DMS79 (cell line): ENCODE measurements at regions not wholly inside any gene's neighbourhood (a gene's known extent, or its start where the extent isn't known, plus 50 kb on each side); places are given as distances from the start of the nearest gene placed in this dataset.
"Not testable (repeated sequence)": the region's sequence is repeated elsewhere in the genome, so short reads cannot be mapped to it uniquely, and the experiment has no call there.

Source experiments
- DNase-seq: peaks from one replicate; lab custom pipeline; 2025; lab: John Stamatoyannopoulos, UW

DNA sequence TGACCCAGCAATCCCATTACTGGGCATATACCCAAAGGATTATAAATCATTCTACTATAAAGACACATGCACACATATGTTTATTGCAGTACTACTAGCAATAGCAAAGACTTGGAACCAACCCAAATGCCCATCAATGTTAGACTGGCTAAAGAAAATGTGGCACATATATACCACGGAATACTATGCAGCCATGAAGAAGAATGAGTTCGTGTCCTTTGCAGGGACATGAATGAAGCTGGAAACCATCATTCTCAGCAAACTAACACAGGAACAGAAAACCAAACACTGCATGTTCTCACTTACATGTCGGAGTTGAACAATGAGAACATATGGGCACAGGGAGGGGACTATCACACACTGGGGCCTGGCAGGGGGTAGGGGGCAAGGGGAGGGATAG is 183.0 kb downstream of the HACE1 start:
- DNase-seq = not testable (repeated sequence)

DNA sequence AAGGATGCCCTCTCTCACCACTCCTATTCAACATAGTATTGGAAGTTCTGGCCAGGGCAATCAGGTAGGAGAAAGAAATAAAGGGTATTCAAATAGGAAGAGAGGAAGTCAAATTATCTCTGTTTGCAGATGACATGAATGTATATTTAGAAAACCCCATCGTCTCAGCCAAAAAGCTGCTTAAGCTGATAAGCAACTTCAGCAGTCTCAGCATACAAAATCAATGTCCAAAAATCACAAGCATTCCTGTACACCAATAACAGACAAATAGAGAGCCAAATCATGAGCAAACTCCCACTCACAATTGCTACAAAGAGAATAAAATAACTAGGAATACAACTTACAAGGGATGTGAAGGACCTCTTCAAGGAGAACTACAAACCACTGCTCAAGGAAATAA is 184.6 kb downstream of the HACE1 start:
- DNase-seq = not testable (repeated sequence)

DNA sequence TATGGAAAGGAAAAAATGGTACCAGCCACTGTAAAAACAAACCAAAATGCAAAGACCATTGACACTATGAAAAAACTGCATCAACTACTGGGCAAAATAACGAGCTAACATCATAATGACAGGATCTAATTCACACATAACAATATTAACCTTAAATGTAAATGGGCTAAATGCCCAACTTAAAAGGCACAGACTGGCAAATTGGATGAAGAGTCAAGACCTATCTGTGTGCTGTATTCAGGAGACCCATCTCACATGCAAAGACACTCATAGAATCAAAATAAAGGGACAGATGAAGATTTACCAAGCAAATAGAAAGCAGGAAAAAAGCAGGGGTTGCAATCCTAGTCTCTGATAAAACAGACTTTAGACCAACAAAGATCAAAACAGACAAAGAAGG is 186.6 kb downstream of the HACE1 start:
- not testable (repeated sequence) for DNase-seq

DNA sequence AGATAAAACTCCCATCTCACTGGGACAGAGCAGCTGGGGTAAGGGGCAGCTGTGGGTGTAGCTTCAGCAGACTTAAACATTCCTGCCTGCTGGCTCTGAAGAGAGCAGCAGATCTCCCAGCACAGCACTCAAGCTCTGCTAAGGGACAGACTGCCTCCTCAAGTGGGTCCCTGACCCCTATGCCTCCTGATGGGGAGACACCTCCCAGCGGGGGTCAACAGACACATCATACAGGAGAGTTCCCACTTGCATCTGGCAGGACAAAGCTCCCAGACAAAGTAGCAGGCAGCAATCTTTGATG is 188.2 kb downstream of the HACE1 start:
- DNase-seq = not testable (repeated sequence)

DNA sequence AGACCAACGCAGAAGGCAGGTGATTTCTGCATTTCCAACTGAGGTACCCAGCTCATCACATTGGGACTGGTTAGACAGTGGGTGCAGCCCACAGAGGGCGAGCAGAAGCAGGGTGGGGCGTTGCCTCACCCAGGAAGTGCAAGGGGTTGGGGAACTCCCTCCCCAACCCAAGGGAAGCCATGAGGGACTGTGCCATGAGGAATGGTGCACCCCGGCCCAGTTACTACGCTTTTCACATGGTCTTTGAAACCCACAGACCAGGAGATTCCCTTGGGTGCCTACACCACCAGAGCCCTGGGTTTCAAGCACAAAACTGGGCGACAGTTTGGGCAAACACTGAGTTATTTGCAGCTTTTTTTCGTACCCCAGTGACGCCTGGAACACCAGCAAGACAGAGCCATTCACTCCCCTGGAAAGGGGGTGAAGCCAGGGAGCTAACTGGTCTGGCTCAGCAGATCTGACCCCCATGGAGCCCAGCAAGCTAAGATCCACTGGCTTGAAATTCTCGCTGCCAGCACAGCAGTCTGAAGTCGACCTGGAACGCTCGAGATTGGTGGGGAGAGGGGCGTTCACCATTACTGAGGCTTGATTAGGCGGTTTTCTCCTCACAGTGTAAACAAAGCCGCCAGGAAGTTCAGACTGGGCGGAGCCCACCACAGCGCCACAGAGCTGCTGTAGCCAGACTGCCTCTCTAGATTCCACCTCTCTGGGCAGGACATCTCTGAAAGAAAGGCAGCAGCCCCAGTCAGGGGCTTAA is 188.7 kb downstream of the HACE1 start:
- DNase-seq = not testable (repeated sequence)

DNA sequence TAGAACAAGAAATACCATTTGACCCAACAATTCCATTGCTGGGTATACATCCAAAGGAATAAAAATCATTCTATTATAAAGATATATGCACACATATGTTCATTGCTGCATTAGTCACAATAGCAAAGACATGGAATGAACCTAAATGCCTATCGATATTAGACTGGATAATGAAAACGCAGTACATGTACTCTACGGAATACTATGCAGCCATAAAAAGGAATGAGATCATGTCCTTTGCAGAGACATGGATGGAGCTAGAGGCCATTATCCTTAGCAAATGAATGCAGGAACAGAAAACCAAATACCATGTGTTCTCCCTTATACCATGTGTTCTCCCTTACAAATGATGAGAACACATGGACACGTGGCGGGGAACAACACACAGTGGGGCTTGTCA is 190.2 kb downstream of the HACE1 start:
- DNase-seq = no peak

DNA sequence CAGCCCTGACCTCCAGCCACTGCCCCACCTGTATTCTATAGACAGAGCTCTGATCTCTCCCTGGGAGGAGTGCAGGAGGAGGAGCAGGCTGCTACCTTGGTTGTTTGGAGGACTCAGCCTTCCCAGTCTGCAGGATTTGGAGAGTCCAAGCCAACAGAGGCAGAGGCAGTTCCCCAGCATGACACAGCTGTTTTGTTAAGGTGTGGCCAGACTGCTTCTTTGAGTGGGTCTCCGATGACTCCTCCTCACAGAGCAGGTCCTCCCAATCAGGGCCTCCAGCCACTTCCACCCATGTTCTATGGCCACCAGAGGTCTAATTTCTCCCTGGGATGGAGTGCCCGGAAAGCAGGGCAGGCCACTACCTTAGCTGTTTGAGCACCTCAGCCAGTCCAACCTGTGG is 203.5 kb downstream of the HACE1 start:
- no peak for DNase-seq

DNA sequence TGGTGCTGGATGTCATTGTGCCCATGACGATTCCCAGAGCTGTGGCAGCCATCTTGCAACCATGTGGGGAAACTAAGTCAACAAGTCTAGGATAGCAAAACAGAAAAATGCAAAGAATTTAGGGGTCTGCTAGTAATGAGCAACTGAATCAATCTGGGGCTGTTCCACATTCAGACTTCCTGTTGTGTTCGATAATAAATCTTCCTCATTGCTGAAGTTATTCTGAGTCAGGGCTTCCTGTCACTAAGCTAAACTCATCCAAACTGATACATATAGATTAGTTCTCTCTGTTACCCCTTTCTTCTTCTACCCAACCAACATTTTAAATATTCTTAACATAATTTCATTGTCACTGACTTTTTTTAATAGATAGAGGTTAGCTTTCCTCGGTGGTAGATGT is 205.9 kb downstream of the HACE1 start:
- no peak for DNase-seq

DNA sequence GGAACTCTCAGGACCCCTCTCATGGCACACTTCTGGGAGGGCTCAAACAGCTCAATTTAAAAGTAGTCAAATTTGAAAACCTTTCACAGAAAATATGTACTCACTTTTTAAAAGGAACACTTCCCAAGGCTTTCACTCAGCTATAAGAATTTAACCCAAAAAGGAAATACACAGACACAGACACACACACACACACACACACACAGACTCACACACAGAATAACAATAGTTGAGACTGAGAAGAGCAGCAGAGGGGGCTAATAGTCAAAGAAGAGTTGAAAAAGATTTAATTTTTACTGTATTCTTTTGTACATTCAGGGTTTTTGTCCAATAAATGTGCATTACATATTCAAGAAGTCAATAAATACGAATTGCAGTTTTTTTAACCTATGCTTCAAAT is 211.4 kb downstream of the HACE1 start:
- no peak for DNase-seq

DNA sequence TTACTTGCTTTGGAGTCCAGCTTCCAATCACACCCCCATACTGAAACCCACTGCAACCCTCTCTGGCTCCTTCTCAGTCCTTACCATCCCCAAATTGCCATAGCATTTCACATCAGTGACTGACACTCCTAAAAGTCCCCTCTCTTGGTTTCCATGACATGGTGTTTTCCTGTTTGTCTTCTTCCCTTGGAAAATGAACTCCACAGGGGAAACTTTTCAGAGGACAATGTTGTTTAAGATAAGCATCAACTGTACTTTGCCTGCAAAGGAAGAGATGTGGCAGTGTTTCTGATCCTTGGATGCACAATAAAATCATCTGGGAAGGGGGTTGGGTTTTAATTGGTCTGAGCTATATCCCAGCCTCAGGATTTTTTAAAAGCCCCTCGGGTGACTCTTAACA is 214.9 kb downstream of the HACE1 start:
- no peak for DNase-seq

DNA sequence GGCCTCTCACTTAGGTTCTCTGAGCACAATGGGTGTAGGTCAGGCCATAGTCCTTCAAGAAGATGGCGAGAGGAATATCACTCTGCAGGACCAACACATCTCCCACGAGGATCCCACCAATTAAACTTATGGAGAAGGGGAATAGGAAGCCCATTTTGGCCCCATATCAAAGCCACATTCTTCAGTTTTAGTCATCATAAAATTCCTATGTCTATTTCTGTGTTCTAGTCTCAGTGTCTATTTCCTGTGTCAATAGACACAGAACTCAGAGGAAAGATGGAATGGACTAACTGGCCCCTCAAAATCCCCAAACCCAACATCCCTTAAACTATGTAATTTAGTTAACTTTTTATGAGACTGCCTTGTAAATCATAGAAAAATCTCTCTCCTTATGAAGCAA is 216.8 kb downstream of the HACE1 start:
- DNase-seq = no peak

DNA sequence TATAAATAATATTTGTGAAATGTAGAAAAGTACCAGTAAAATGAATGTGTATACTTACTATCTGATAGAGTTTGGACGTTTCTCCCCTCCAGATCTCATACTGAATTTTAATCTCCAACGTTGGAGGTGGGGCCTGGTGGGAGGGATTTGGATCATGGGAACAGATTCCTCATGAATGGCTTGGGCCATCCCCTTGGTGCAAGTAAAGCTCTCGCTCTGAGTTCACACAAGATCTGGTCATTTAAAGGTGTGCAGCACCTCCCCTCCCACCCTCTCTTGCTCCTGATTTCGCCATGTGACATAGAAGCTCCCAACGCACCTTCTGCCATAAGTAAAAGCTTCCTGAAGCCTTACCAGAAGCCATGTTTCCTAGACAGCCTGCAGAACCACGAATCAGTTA is 219.0 kb downstream of the HACE1 start:
- no peak for DNase-seq

DNA sequence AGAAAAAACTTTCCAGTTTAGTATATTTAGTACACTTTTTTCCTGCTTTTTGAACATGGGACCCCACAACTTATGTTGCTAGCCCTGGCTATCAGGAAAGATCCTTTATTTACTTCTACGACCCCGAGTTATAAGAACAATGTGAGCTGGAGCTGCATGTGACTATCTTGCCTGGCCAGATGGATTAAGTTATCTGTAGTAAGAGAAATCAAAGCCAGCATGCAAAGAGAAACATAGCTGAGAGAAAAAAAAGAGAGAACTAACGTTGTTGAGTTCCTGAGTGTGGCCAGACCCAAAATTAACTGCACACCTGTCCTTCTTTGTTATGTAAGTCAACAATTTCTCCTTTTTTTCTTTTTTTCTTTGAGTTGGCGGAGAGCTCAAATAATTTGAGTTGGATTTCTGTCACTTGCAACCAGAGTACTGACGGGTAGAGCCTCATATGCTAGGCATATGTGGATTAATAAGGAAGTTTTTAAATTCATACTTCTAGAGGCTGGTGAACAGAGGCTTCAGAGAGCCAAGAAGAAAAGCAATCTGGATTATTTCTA is 219.5 kb downstream of the HACE1 start:
- no peak for DNase-seq

DNA sequence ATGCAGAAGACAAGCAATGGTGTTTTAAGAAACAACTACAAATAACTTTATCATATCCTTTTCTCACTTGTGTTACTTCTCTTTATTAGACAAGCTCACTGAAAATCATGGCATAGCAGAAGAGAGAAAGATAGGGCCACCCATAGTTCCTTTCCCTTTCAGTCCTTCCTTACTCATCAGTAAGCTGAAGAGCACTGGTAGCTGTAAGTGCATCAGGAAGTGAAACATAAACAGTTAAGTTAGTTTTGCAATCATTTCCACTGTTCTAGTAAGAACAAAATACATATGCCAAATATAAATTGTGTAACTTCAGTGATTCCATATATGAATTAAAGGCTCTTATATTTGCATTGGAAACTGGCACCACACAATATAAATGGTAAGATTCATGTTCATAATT is 220.1 kb downstream of the HACE1 start:
- no peak for DNase-seq

DNA sequence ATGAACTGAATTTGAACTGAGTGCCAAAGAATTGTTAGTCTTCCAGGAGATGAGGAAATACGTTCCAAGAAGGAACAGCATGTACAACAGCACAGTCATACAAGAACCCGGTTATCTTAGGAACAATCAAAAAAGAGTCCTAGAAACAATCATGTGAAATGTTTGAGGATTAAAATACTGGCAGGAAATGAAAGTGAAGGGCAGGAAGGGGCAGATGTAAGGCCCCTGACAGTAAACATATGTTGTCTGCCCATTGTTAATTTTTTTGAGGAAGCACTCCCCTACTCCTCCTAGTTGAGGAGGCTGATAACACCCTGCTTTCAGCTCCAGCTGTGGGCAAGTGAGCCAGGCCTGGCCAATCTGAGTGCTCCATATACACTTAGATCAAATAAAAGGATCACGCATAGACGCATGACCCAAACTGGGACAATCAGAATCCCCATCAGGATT is 220.9 kb downstream of the HACE1 start:
- no peak for DNase-seq

DNA sequence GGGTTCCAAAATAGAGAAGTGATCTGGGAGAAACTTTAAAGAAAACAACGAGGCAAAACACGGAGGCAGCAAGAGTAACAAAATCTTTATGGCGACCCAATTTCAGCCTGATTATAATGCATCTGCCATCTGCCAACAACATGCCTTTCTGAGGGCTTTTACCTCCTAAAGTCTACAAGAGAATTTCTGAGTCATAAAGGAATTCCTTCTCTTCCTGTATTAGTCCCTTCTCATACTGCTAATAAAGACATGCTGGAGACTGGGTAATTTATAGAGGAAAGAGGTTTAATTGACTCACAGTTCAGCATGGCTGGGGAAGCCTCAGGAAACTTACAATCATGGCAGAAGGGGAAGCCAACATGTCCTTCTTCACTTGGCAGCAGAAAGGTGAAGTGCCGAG is 226.6 kb downstream of the HACE1 start:
- no peak for DNase-seq

DNA sequence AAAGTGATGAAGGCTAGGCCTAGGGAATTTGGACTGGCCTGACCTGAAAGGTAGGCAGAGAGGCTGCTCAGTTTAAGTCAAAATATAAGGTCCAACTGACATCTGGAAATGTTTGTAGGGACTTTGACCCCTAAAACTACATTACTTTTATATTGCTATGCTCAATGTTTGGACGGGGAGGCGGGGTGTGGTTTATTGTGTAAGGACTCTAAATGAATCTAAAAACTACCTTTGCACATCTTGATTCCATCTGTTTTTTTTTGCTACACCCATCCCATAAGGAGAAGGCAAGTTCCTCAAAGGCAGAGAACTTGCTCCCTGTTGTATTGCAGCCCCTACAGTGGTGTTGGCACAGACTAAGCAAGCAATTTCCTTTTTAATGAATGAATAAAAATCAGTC is 227.1 kb downstream of the HACE1 start:
- no peak for DNase-seq

DNA sequence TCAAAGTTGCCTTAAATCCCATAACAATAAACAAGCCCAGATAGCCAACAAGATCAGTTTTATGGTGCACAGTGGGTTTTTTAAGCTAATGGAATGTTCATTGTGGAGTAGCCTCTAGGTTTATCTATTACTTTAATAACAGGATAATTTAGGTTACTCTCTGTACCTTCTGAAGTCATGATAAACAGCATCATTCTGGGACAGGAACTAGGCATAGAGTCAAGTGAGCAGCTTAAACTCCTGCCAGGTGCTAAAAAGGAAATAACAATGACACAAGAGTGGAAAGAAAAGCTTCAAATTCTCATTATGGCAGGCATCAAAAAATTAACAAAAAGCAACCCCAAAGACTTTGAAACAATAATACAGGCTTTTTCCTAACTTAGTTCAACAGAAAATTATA is 228.8 kb downstream of the HACE1 start:
- DNase-seq = no peak

DNA sequence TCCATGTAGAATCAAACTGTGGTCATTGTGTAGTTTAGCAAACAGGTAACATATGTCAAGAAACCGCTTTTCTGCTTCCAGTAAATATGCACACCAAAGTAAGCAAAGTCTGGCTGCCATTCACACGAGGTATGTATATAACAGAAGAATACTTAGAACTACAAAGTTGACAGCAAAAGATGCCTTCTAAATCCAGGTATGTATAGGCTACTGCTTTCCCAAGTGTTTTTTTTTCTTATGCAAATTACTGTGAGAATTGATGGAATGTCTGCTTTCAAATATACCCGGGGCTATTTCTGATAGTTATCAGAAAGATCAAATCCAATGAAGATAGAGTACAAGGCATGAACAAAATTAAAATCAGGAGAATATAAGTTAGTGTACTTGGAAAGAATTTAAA is 229.2 kb downstream of the HACE1 start:
- no peak for DNase-seq

DNA sequence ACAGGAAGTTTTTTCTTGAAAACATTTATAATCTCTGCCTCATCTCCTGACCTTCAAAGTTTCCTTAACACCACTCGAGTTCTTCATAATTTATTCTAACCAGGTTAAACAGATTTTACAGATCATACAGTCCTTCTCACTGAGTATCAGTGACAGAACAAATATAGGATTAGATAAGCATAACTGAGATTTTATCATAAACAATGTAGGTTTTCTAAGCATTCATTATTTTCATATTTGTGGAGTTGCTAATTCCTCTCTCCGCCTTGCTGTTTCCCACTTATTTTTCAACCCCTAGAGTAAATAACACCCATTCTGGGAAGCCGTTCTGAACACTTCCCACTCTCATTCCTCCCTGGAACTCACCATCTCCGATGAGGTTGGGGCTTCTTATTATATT is 229.9 kb downstream of the HACE1 start:
- DNase-seq = no peak

DNA sequence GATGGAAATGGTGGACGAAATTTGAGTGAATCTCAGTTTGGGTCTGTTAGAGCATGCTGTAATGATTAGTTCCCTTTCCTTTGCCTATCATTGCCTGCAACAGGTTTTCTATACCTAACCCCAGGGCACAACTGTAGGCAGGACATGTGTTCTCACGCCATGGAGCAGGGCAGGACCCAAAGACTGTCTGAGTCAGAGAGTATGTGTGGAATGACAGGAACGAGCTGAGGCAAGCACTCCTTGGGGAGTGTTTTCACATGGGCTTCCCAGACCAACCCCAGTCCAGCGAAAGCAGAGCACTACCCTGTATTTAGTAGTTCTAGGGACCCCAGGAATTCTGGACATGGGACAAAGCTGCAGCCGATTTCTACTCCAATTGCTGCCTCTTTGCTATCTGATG is 234.2 kb downstream of the HACE1 start:
- no peak for DNase-seq

DNA sequence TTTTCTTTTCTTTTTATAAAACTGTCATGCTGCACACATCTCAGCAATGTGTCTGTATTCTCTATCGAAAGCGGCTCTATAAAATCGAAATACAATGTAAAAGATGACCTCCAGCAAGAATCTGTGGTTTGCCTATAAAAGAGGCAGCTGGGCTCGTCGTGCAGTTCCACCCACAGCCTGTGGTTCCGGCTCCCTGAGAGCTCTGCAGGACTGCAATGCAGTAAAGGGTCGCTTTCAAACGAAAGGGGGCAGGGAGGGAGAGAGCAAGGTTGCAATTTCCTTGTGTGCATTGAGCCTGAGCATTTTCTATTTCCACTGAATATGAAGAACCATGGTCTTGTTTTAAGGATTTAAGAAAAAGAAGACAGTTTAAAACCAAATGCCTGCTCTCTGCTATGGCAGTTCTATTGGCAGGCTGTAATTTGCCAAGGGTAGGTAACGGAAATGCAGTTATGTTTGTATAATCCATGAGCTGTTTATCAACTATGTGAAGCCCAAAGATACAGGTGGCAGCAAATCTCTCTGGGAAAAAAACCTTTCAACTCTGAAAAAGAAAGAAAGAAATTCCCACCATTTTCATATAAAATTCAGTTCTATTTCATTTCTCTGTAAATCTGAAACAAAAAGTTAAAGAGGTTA is 236.5 kb downstream of the HACE1 start:
- no peak for DNase-seq

DNA sequence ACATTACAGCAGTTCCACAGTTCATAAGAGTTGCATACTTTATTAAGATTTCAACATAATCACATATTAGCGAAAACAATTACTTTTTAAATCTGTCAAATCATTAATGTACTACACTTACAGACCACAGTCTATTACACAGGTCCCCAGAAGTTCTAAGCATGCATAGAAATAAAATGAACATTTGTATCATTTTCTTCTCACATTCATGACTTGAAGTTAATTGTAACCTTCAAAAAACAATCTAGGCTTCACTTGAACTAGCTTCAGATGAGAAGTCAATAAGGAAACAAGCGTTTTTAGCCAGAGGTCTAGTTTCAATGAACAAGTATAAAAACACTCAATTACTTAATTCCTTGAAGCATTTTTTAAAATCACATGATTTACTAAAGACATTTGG is 238.3 kb downstream of the HACE1 start:
- no peak for DNase-seq

DNA sequence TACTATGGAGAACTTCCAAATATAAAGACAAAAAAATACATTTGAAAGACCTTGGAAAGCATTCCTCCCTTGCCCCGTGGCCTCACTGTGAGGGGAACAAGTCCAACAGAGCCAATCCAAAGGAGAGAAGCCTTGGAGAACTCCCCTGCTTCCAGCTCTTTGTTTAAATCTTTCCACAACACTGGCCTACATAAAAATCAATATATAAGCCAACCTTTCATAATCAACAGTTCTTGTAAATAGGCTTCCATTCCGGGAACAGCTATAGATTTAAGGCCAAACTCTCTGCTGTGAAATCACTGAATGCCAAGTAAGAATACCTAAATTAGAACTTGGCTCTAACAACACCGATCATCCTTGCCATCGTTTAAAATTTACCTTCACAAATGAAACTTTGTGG is 242.1 kb downstream of the HACE1 start:
- no peak for DNase-seq
